ENCODE measurements at regions not wholly inside any gene's neighbourhood (a gene's known extent, or its start where the extent isn't known, plus 50 kb on each side); places are given as distances from the start of the nearest gene placed in this dataset.

DNA sequence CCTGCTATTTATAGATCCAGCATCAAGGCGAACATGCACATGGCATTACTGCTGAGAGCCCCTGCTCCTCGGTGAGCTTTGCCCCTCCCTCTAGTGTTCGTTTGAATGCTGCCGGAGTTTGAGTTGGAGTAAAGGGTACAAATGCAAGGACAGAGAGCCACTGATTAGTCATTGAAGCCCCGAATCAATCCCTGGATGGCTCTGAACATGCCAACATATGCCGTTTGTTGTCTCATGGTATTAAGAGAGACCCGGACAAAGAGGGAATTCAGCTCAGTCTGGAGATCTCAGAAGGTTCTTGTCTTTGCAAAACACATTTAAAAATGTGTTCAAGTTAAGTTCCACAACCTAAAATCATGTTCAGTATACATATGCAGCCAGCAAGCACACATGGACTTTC is 789.2 kb upstream of the NR2F2 start:
- DNase-seq, result no peak

DNA sequence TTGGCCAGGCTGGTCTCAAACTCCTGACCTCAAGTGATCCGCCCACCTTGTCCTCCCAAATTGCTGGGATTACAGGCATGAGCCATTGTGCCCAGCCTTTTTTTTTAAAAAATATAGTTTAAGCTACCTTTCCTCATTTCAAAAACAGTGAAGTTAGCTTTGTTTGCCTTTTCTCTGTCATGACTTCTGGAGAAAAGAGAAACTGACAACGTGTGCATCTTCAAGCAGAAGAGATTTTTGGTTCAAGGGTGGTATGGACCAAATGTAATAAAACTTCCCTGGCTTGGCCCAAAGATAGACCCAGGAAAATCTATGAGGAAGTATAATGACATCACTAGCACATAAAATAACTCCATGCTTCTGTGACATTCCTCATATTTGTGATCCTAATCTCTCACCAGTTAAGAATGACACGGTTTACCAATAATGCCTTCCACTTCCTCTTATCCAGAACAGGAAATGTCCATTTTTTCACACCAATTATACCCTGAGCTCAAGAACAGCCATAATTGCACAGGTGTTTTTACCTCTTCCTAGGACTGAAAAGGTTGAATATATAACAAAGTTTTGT is 781.2 kb upstream of the NR2F2 start:
- DNase-seq, result no peak

GRCh38 chr15:95550702-95551101 is 779.8 kb upstream of the NR2F2 start:
- DNase-seq, result no peak

DNA sequence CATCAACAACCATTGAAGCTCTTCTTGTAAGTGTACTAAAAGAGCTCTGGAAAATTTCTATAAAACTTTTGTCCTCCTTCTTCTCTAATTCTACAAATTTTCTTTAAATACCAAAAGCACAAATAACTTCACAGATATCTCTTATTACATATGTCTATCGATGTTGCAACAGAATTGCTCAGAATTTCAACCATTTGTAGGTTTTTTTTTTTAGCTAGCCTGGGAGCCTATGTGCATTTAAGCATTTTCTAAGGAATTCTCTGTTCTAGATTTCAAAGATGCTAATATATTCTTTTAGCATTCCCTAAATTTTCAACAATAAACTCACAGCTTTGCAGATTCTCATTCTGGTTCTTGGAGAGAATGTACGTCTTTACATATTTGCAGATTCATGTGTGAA is 774.3 kb upstream of the NR2F2 start:
- DNase-seq, result no peak

DNA sequence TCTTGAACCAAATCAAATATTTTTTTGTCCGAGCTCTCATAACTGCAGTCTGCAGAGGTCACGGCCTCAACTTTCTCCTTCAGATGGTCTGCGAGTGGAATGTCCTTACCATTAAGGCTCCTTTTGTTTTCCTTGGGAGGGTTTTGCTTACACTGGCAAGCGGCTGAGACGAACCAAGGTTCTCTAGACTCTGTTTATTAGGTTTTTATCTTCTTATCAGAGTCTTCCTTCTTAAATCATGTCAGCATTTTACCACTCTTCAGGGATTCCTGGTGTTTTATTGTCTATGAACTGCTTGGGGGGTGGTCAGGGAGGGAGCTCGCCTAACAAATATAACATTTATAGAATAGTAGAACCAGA is 773.7 kb upstream of the NR2F2 start:
- no peak for DNase-seq

GRCh38 chr15:95557226-95558046 is 773.1 kb upstream of the NR2F2 start:
- DNase-seq, result no peak

DNA sequence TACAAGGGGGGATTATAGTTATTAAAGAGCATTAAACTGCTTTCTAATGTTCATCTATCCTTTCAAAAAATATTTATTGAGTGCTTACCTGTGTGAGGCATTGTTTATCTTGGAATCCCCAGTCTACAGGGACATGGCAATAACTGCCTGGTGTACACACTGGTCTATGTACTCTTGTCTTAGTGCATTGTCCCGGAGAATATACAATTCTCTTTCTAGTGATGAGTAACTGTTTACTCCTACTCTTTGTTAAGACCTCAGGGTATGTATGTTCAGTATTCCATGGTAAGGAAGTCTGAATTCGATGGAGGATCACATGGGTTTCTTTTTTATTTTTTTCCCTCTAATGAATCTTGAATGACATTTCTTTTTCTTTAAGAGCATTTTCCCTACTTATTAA is 772.4 kb upstream of the NR2F2 start:
- no peak for DNase-seq

GRCh38 chr15:95558916-95559315 is 771.6 kb upstream of the NR2F2 start:
- no peak for DNase-seq

DNA sequence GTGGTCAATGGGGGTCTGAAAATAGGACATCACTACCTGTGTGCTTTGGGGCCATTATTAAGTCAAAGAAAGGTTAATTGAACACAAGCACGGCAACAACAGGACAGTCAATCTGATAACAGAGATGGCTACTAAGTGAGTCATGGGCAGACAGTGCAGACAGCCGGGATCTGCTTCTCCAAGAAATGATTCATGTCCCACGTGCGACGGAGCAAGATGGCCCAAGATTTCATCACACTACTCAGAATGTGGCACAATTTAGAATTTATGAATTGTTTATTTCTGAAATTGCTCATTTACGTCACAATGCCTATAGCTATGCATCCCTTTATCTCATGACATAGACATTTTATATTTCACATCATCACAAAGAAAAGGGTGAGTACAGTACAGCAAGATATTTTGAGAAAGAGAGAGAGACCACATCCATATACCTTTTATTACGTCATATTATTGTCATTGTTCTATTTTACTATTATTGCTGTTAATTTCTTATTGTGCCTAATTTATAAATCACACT is 770.6 kb upstream of the NR2F2 start:
- no peak for DNase-seq

- no peak for DNase-seq
Measured at GRCh38 chr15:95561463-95561862, 769.0 kb upstream of the NR2F2 start.

GRCh38 chr15:95563634-95564033 is 766.9 kb upstream of the NR2F2 start:
- no peak for DNase-seq

- DNase-seq, result no peak
Measured at GRCh38 chr15:95565016-95565600, 765.4 kb upstream of the NR2F2 start.

GRCh38 chr15:95565690-95566089 is 764.8 kb upstream of the NR2F2 start:
- no peak for DNase-seq

- DNase-seq, result no peak
Measured at GRCh38 chr15:95567686-95568085, 762.8 kb upstream of the NR2F2 start.

GRCh38 chr15:95574053-95574452 is 756.4 kb upstream of the NR2F2 start:
- DNase-seq, result no peak

- DNase-seq, result no peak
Measured at GRCh38 chr15:95577927-95578326, 752.6 kb upstream of the NR2F2 start.

GRCh38 chr15:95580121-95580520 is 750.4 kb upstream of the NR2F2 start:
- no peak for DNase-seq

- no peak for DNase-seq
Measured at GRCh38 chr15:95581595-95581994, 748.9 kb upstream of the NR2F2 start.

- DNase-seq, result no peak
Measured at GRCh38 chr15:95584088-95584487, 746.4 kb upstream of the NR2F2 start.

- no peak for DNase-seq
Measured at GRCh38 chr15:95588056-95588455, 742.4 kb upstream of the NR2F2 start.

DNA sequence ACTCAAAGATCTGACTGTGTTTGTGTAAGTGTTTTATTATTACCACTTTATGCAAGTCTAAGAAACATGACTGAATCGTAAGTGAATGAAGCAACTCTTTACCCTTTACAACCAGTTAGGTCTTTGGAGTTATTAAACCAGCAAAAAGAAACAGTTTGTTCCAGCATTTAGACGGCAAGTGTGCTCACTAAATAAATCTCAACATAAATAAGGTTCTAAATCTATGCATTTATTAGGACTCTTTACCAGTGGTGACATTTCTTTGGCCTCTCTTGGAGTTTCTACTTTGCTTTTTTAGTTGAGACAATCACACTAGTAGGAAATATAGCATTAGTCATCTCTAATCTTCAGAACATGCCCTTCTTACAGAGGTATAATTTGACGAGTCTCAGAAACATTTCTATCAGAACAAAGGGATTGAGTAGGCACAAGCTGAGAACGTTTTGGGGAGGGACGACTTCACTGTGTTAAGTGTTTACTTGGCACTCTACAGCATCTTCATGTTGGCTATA is 739.9 kb upstream of the NR2F2 start:
- DNase-seq, result peak in 10 of 56 donors; percentile 0 to 26 (median 2)

DNA sequence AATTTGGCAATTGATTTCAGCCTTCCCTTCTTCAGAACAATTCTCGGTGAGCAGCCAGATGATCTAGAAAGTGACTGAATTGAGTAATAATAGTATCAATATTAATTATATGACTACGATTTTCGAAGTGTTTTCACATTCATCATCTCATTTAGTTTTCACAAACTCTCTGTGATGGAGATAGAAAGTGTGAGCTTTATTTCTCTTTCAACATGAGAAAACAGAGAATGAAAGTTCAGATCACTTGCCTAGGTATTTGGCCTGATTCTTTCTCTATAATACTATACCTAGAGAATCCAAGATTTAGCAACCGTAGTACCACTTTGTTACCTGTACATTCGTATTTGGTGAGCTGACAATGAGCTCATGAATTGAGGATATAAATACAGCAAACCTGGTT is 739.2 kb upstream of the NR2F2 start:
- no peak for DNase-seq

DNA sequence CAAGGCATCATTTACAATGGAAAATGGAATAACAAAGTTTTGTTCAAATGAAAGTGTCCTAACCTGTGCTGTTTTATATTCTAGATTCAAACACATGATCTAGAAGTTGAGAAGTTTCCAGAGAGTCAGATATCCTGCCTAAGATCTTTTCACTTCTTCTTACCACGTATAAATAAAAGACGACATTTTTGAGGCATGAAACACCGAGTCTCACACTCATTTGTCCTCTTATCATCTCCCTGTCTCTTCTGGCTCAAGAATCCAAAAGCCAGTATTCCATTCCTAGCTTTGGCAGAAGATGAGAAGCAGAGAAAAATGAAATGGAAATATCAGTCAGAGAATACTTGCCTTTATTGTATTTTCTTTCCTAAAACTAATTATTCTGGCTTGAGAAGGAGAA is 738.6 kb upstream of the NR2F2 start:
- DNase-seq, result no peak
